ENCODE measurements at regions not wholly inside any gene's neighbourhood (a gene's known extent, or its start where the extent isn't known, plus 50 kb on each side); places are given as distances from the start of the nearest gene placed in this dataset.

- TF ChIP-seq POLR2AphosphoS2 (IDR thresholded peaks at IDR 0.05; ENCODE audit: low read length) (no peak), BHLHE40 (IDR thresholded peaks at IDR 0.05; ENCODE audit: low read length) (no peak), USF2 (CRISPR knock-in tag; IDR thresholded peaks at IDR 0.05) (no peak), ZNF780A (CRISPR knock-in tag; IDR thresholded peaks at IDR 0.05) (no peak), POLR2A (conservative IDR thresholded peaks at IDR 0.05) (no peak), PHF8 (IDR thresholded peaks at IDR 0.05; ENCODE audit: borderline replicate concordance, low read length) (no peak), SMARCA4 (IDR thresholded peaks at IDR 0.05) (no peak), VEZF1 (CRISPR knock-in tag; IDR thresholded peaks at IDR 0.05) (no peak), SMAD1 (IDR thresholded peaks at IDR 0.05; ENCODE audit: low read depth, low read length, partially characterized antibody) (no peak), SP1 (CRISPR knock-in tag; IDR thresholded peaks at IDR 0.05) (no peak)
Measured at GRCh38 chr10:70964881-70965280, 76.5 kb upstream of the PCBD1 start.

All from K562 (cell line).